ENCODE measurements at regions not wholly inside any gene's neighbourhood (a gene's known extent, or its start where the extent isn't known, plus 50 kb on each side); places are given as distances from the start of the nearest gene placed in this dataset.

DNA sequence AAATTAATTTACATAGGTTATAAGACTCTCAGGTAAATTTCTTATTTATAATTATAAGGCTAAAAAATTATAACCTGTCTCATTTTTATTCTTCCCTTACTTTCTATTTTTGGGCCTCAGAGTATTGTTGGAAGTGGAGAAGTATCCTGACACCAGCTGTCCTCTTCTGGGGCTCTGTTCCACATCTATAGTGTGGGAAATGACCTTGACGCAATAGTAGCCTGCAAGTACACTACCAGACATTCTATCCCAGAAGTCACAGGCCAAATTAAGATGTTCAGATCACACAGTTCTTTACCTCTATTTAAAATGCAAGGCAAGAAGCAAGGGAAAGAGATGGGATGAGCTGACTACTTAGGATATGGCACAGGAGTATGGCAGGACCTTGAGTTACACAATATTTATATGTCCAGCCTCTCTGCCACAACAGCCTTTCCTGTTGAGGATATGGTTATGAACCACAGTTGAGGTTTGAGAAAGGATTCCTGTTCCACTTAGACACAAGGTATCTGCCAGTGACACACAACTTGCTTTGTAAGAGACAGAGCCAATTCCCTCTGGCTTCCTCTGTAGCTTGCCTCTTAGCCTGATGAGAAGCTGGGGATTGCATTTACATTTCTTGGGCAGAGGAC is 158.0 kb upstream of the IL12A start:
- DNase-seq (ENCODE audit: low read depth, low spot score) = no peak

GRCh38 chr3:159831466-159831865 is 157.2 kb upstream of the IL12A start:
- no peak for DNase-seq (ENCODE audit: low read depth, low spot score)

DNA sequence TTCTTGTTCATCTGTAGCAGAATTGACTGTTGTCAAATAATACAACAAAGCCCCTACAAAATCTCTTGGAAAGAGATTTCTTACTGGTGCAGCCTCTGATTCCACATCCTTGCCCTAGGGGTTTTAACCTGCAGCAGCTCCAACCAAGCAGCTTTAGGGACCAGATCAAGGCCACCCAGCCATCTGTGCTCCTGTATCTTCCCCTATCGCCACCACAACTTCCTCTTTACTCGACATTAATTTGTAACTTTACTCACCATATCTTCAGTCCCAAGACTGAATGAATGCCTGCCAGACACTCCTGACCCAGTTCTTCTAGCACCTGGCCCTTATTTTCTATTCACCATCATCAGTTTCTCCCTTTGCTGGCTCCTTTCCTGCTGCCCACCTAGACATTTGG is 156.6 kb upstream of the IL12A start:
- DNase-seq (ENCODE audit: low read depth, low spot score) = no peak

DNA sequence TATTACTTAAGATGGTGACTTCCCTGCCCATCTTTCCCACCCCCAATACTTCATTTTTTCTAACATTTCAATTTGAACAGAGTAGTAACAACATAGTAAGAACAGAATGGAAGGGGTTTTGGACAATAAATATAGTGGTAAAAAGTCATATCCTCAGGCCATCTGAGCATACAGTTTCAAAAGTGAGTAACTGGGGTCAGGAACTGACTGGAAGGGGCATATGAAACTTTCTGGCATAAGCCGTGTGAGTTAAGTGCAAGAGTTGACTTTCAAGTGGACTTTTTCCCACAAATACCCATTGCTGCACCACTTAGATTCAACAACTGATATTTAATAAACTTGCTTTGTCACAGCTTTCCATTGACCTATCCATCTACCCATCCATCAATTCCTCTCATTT is 153.5 kb upstream of the IL12A start:
- DNase-seq (ENCODE audit: low read depth, low spot score) = no peak

GRCh38 chr3:159837725-159838124 is 150.9 kb upstream of the IL12A start:
- no peak for DNase-seq (ENCODE audit: low read depth, low spot score)

DNA sequence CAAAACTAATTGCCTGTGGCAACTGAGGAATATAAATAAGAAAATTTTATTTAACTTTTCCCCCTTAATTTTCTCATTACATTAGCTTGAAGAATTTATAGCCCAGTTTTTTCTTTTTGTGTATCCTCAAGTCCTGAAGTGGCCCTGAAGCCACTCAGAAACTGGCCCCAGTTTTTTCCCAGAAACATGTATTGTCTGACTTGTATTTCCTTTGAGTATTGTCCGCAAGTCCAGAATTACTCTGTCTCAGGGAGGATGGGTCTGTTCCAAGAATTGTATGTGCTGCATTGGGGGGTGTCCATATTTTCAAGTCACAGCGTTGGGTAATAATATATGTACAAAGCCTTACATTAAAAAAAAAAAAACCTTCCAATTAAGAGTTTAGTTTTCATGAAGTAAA is 149.7 kb upstream of the IL12A start:
- no peak for DNase-seq (ENCODE audit: low read depth, low spot score)

DNA sequence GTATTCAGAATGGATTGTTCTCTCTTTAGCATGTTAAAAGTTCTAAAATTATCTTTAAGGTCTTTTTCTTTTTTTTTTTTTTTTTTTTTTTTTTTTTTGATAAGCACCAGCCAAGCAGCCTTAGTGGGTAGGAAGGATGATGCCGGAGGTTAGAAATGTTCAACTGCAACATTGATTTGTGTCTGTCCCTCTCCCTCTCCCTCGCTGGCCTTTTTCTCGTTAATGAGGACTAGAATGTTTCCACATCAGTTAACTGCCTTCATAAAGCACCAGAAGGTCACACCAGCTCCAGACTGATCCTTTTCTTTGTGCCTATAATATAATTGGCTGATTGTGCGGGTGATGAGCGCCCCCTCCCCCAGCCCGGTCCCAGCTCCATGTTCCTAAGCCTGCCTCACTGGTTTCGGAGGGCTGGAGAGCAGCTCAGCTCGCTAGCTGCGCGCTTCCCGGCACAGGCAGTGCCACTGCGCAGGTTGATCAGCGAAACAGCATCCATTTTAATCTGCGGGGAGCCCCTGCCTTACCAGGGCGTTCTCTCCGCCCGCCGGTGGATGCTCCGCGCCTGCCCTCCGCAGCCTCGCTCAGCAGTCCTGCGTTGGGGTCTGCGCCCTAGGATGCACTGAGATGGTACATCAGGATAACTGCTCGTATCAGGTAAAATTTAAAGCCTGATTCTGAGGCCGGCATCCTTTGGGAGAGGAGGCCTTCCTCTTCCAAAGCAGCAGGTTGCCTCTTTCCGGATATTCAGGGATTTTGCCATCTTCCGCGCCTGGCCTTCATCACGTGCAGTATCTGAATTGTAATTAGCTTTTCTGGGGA is 148.9 kb upstream of the IL12A start, which contains the start of gene SCHIP1:
SCHIP1 (plus strand) TSS at position 301 of the 819 bp plus-strand sequence.
- DNase-seq (ENCODE audit: low read depth, low spot score) = no peak

DNA sequence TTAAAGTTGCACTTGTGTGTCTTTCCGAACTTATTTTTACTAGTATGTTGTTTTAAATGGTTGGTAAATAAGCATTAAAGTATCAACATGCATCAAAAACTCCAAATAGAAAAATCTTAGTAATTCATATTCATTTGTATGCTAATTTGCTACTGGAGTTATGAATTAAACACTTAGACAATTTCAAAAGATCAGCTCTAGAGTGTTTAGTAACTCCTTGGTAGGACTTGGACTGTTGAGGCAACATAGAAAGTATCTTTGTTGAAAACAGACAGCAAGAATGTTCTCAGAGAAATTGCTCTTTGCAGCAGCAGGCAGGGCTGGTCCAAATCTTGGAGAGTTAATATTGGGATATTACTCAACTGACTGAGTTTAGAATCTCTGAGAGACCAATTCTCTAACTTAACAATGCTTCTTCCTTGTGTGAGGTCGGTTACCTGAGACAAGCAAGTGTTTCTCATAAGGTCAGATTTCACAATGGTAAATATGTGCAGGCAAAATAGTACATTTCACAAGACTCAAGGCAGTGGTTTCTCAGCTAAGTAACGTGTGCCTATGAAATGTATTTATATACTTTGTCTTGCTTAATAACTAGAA is 147.8 kb upstream of the IL12A start:
- DNase-seq (ENCODE audit: low read depth, low spot score) = no peak

GRCh38 chr3:159841766-159842165 is 146.9 kb upstream of the IL12A start:
- no peak for DNase-seq (ENCODE audit: low read depth, low spot score)

DNA sequence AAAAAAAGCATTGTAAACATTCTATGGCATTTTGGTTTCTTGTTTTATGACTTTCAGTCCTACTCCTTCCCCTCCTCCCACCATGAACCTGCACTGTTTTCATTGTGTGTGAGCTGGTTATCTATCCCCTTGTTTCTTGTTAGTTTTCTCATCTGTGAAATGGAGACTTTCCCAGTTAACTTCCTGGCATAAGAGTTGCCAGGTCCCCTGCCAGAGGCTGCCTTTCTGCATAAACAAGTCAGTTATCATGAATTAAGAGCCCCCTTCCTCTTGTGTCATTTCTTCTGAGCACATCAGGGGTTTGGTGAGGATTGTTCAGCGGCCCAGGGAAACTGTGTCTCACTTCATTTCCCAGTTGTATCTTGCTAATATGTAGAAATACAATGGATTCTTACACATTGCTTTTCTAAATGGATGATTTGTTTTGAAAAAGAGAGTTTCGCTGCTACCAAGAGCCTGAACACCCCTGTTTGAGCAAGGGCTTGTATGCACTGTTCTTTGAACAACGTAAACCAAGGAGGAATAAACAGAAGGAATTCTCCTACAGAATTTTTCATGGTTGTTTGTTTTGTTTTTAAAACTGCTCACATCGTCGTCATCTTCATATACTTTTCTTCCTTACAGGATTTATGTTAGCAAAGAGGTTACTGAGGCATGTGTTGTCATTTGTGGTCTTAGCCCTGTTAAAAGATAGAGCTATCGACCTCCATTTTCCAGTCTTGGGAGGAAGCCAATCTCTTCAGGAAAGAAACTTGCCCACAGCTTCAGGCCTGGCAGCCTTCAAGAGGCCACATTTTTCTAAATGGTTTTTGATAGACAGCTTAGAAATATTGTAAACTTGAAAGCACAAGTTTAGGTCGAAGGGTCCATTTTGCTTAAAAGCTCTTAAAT is 144.6 kb upstream of the IL12A start:
- no peak for DNase-seq (ENCODE audit: low read depth, low spot score)

- no peak for DNase-seq (ENCODE audit: low read depth, low spot score)
Observed at GRCh38 chr3:159844801-159845261, 143.8 kb upstream of the IL12A start.

- no peak for DNase-seq (ENCODE audit: low read depth, low spot score)
Observed at GRCh38 chr3:159845737-159846136, 142.9 kb upstream of the IL12A start.

GRCh38 chr3:159846255-159846654 is 142.4 kb upstream of the IL12A start:
- DNase-seq (ENCODE audit: low read depth, low spot score) = no peak

- DNase-seq (ENCODE audit: low read depth, low spot score) = no peak
Observed at GRCh38 chr3:159848348-159849118, 140.1 kb upstream of the IL12A start.

DNA sequence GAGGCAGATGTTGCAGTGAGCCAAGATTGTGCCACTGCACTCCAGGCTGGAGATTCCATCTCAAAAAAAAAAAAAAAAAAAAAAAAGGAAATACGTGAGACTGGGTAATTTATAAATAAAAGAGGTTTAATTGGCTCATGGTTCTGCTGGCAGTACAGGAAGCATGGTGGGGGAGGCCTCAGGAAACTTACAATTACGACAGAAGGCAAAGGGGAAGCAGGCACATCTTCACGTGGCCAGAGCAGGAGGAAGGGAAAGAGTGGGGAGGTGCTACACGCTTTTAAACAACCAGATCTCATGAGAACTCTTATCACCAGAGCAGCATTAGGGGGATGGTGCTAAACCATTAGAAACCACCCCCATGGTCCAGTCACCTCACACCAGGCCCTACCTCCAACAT is 138.2 kb upstream of the IL12A start:
- no peak for DNase-seq (ENCODE audit: low read depth, low spot score)

GRCh38 chr3:159852266-159852665 is 136.4 kb upstream of the IL12A start:
- DNase-seq (ENCODE audit: low read depth, low spot score) = no peak

- peak; percentile 66 for DNase-seq (ENCODE audit: low read depth, low spot score)
Observed at GRCh38 chr3:159852821-159853505, 135.7 kb upstream of the IL12A start.

GRCh38 chr3:159853506-159853864 is 135.2 kb upstream of the IL12A start:
- DNase-seq (ENCODE audit: low read depth, low spot score) = no peak

DNA sequence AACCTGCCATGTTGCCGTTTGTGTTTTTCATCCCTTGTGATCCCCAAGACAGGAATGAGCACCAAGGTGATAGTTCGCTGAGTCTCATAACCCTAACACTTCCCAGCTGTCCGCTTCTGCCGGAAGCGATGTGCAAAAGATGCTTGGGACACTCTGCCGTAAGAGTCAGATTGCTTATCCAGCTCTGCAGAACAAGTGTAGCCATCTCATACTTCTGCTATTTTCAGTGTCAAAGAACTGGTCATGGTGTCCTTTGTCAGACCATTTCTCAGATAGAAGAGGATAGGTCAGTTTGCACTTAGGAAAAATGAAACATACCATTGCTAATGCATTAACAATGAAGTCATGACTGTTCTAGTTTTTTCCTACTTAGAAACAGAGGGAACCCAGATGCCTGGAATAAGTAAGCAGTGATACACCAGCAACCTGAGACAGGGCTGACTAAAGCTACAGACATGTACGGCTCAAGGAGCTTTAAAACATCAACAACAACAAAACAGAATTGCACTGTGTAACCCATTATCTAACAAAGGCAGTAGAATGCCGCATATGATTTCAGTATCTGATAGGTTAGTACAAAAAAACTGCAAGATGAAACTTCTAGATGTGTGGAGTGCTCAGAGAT is 134.0 kb upstream of the IL12A start:
- peak; percentile 68 for DNase-seq (ENCODE audit: low read depth, low spot score)
